ENCODE measurements at regions not wholly inside any gene's neighbourhood (a gene's known extent, or its start where the extent isn't known, plus 50 kb on each side); places are given as distances from the start of the nearest gene placed in this dataset.

GRCh38 chr4:38313175-38313574 is 350.8 kb upstream of the KLF3 start:
- no peak for DNase-seq (ENCODE audit: low read depth)

DNA sequence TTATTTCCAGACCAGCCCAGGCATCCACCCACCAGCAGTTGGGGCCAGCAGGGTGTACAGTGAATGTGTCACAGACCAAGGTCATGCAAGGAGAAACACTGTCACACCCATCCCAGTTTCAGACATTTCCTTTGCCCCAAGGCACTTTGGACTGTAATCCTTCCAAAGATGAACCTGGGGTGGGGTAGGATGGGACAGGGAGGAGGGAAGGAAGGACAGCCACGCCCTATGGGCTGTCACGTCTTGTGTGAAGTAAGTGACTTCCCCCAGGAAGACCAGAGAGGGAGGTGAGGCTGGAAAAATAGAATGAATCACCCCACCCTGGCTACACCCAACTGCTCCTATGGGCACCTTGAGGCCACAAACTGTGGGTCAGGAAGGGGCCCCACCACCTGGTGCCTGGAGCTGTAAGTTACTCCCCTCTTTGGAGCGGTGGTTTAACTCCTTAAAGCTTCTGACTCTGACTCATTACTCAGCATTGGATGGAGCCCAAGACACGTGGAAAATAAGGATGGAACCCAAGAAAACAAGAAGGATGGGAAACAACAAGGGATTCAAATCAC is 349.9 kb upstream of the KLF3 start:
- DNase-seq (ENCODE audit: low read depth): no peak

GRCh38 chr4:38314663-38315062 is 349.3 kb upstream of the KLF3 start:
- no peak for DNase-seq (ENCODE audit: low read depth)

DNA sequence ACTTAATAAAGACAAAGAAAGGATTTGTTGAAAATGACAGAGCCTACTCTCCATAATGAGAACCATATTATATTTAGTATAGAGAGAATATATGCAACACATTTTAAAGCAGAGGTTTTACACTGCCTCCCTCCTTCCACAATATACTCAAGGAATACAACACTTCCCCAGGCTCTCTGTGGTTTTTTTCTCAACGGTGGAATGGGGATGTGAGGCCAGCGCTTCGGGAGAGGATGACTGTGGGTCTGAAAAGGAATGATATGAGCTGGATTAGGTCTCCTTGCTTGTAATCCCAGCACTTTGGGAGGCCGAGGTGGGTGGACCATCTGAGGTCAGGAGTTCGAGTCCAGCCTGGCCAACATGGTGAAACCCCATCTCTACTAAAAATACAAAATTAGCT is 348.7 kb upstream of the KLF3 start:
- DNase-seq (ENCODE audit: low read depth): no peak

DNA sequence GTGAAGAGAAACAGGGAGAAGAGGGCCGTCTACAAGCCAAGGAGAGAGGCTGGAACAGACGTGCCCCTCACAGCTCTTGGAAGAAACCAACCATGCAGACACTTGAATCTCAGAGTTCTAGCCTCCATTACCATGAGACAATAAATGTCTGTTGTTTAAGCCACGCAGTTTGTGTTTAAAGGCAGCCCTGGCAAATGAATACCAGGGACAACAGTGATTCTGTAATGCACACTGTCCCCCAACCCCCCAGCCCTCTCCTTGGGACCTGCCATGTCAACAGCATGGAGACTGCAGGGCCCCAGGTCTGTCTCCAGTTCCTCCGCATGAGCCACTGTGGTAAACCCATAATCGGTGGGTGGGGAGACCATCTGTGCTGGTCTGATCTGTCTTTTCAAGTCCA is 348.0 kb upstream of the KLF3 start:
- no peak for DNase-seq (ENCODE audit: low read depth)

DNA sequence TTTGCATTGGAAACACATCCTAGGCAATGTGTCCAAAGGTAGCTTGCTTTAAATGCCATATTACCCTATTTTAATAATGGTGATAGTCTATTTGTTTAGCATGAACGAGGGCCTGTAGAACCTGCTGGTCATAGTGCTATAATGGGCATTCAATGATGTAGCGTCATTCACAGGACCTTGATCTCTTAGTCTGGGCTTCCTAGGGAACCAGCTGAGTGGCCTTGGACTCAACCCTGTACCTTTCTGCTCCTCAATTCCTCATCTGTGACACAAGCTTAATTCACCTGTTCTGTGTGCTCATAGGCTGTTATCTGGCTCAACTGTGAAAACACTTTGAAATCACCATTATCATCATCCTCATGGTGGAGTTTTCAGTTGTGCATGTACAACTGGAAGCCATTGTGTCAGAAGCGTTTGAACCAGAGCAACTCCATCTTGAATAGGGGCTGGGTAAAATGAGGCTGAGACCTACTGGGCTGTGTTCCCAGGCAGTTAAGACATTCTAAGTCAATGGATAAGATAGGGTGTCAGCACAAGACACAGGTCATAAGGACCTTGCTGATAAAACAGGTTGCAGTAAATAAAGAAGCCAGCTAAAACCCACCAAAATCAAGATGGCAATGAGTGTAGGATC is 346.8 kb upstream of the KLF3 start:
- DNase-seq (ENCODE audit: low read depth): no peak

DNA sequence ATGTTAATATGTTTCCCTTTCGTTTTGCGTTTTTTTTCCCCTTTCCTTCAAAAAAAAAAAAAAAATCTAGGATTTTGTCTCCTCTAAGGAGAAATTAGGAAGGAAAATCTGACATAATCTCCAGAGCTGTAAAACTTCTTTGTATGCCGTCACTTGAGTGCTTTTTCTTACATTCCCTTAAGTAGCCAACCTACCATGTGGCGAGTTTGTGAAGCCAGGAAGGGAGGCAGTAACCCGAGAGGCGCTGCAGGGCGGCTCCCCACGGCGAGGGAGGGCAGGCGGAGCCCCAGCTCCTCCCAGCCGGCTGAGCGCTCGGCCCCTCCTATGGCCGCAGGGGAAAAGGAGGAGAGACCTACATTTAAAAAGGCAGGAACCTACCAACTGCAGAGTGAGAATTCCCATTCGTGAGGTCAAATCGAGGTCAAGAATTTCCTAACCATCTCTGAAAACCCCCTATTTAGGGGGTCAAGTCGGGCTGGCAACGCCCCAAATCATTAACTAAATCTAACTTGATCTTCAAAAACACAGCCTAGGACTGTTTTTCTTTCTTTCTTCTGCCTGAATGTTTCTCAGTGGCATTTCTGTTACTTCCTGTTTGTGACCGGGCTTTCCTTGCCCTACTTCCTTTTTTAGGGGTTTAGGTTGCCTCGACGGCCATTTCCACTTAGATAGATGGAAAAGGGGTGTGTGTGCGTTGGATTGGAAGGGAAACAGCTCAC is 345.1 kb upstream of the KLF3 start:
- peak; percentile 53 for DNase-seq (ENCODE audit: low read depth)

GRCh38 chr4:38319456-38320342 is 344.3 kb upstream of the KLF3 start:
- DNase-seq (ENCODE audit: low read depth): peak; percentile 83

DNA sequence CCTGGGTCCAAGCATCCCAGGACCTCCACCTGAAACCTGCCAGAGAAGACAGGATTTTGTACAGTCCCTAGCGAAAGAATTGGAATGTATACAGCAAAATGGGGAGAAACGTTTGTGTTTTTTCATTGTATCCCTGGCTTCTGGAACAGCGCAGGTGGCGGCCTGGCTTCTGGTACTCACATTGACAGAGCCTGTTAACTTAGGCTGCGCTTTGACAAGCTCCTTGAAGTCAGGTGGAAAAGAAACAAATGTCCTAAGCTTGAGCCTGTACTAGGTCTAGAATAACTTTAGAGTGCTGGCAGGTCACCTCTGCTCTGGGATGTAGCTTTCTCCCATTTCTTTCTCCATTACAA is 343.7 kb upstream of the KLF3 start:
- no peak for DNase-seq (ENCODE audit: low read depth)

DNA sequence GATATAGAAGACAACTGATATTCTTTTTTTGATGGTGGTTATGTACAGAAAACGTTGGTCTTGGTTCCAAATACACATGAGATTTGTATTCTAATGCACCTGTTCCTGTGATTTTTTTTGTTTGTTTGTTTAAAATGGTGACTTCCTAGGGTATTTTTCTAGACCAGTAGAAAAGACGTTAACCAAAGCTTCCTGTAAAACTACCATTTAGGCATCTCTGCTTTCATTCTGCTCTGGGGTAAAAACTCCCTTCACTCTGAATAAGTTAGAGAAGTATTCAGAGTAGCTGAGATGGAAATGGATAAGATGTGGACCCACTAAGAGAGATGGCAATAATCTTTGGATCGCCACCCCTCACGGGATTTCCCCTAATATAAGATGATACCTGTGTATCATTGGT is 343.2 kb upstream of the KLF3 start:
- no peak for DNase-seq (ENCODE audit: low read depth)

GRCh38 chr4:38322714-38323113 is 341.3 kb upstream of the KLF3 start:
- no peak for DNase-seq (ENCODE audit: low read depth)

DNA sequence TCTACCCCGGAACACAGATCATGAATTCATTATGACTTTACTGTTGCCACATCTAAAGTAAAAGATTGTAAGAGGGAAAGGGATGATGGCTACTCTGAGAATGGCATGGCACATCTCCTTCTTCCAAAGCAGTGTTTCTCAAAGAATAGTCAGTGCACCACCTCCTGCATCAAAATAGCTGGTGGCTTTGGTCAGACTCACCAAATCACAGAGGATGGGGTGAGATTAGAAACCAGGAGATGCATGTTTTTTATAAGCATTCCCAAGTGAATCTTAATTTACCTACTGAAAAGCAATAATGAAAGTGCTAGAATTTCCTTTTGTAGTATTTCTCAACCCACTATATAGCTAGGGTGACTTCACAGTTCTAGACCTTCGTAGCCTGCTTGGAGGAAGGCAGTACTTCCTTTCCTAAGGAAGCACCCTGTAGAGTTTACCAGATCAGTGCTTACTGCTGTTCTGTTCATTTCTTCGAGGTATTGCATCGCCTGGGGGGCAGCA is 340.8 kb upstream of the KLF3 start:
- no peak for DNase-seq (ENCODE audit: low read depth)

DNA sequence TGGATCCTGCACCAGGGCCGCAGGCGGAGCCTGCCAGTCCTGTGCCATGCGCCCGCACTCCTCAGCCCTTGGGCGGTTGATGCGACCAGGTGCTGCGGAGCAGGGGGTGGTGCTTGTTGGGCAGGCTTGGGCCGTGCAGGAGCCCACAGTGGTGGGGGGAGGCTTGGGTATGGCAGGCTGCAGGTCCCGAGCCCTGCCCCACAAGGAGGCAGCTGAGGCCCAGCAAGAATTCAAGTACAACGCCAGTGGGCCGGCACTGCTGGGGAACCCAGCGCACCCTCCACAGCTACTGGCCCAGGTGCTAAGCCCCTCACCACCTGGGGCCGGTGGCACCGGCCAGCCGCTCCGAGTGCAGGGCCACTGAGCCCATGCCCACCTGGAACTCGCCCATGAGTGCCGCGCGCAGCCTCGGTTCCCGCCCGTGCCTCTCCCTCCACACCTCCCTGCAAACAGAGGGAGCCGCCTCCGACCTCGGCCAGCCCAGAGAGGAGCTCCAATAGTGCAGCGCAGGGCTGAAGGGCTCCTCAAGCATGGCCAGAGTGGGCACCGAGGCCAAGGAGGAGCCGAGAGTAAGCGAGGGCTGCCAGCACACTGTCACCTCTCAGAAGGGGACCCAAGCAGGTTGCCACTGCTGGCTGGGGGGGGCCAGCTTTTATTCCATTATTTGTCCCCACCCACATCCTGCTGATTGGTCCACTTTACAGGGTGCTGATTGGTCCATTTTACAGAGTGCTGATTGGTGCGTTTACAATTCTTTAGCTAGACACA is 339.0 kb upstream of the KLF3 start:
- no peak for DNase-seq (ENCODE audit: low read depth)

- DNase-seq (ENCODE audit: low read depth): no peak
Measured at GRCh38 chr4:38325629-38325913, 338.4 kb upstream of the KLF3 start.

GRCh38 chr4:38326499-38326898 is 337.5 kb upstream of the KLF3 start:
- no peak for DNase-seq (ENCODE audit: low read depth)

DNA sequence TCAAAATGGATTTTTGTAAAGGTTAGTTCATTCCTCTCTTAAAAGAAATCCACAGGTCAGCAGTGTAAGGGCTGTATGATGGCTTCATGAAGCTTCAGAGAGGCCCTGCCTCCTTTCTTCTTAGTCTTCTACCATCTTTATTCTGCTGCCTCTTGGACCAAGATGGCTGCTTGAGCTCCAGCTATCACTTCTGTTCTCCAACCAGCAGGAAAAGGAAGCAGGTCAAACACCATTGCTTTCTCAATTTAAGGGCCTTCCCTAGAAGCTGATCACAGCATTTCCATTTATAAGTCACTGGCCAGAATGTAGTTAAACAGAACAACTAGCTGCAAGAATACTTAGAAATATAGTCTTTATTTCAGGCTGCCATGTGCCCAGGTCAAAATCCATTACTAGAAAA is 336.8 kb upstream of the KLF3 start:
- no peak for DNase-seq (ENCODE audit: low read depth)

DNA sequence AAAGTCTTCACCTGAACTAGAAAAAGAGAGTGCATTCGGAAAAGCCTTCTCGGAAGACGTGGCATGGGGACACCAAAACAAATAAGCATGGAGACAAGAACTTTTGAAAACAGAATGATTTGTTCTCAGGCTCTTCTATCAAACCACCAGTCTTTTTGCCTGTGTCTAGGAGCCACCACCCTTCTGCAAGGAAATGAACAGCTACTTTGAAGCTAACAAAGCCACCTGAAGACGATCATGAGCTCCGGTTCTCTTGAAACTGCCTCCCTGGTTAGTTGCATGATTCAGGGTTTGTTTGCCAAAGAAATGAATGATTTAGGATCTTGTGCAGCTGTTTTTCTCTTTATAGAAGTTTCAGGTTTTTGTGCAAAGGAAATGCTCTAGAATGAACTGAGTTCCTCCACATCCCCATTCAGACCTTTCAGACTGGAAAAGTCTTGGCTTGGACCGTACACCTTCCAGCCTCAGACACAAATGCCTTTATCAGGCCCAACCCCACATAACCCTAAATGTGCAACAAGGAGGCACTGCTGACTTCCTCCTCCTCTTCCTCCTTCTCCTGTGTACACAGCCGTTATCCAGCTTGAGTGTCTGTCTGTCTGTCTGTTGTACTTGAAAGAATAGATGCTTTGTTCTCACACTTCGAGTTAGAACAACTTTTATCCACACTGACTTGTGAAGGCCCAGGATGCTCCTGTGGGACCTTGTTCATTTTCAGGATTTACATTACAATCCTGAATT is 334.8 kb upstream of the KLF3 start:
- no peak for DNase-seq (ENCODE audit: low read depth)

- DNase-seq (ENCODE audit: low read depth): no peak
Measured at GRCh38 chr4:38330321-38330720, 333.7 kb upstream of the KLF3 start.

GRCh38 chr4:38330936-38331335 is 333.1 kb upstream of the KLF3 start:
- no peak for DNase-seq (ENCODE audit: low read depth)

DNA sequence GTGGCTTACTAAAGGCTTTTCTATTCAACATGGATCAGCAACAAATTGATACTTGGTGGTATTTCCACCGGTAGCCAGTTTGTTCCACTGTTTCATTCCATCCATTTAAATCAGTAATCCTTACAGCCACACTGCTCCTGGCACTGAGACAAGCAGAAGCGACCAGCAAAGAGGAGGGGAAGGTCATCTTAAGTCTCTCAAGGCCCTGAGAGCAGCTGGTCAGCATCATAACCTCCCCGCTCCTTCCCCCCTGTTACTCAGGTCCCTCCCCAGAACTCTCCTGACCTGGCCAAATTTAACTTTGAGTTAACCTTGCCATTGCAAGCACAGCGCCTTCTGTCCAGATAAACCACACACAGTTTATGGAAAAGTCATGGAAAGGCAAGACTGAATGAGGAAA is 331.3 kb upstream of the KLF3 start:
- no peak for DNase-seq (ENCODE audit: low read depth)

DNA sequence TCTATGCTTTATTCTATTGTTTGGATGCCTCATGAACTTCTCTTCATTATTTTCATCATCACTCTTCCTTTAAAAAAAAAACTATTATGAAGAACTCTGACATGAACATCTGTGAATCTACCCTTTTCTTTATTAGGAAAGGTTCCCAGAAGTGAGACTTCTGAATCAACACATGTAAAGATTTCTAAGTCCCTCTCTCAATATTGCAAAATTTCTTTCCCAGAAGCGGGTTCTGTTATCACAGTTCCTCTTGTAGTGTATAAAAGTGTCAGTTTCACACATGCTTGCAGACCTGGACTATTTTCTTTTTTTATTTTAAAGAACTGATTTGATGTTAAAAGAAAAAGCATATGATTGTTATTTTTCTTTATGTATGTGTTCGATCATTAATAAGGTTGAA is 330.8 kb upstream of the KLF3 start:
- DNase-seq (ENCODE audit: low read depth): no peak

Measured in stimulated activated CD4-positive, alpha-beta T cell treated with anti-CD3 and anti-CD28 coated beads, Interleukin-2, amount 100 ng/mL, for 4 hours (primary cell).